Gastrocnemius medialis (tissue), 4 donors: ENCODE measurements at regions not wholly inside any gene's neighbourhood (a gene's known extent, or its start where the extent isn't known, plus 50 kb on each side); places are given as distances from the start of the nearest gene placed in this dataset.

ENCODE experiments used
- CTCF ChIP-seq, 5 experiments: fragments of 450-650 bp in 3 of 5; fragments of 200-600 bp in 2 of 5; sonication (generic) in 2 of 5; IDR thresholded peaks in 4 of 5; conservative IDR thresholded peaks in 1 of 5; 1 replicate in 4 of 5; 2 replicates in 1 of 5; pipeline ENCODE4 v1.5.1; 2016 to 2019; ENCODE audit warnings: antibody characterized with exemption in 5 of 5, mild to moderate bottlenecking in 3 of 5, moderate library complexity in 3 of 5
- POLR2A ChIP-seq, 2 donors: fragments of 450-650 bp; IDR thresholded peaks; one replicate each; pipeline ENCODE4 v1.6.1; 2017; ENCODE audit warnings: antibody characterized with exemption in 2 of 2, mild to moderate bottlenecking in 2 of 2, moderate library complexity in 2 of 2

GRCh38 chr7:96784597-96784996 is 75.0 kb upstream of the SEM1 start:
- TF ChIP-seq CTCF (IDR thresholded peaks at IDR 0.05 in 4 of 5, conservative IDR thresholded peaks at IDR 0.05 in 1 of 5) (no peak), POLR2A (IDR thresholded peaks at IDR 0.05) (no peak)
